ENCODE measurements at regions not wholly inside any gene's neighbourhood (a gene's known extent, or its start where the extent isn't known, plus 50 kb on each side); places are given as distances from the start of the nearest gene placed in this dataset.

- DNase-seq (ENCODE audit: low read depth in 4 of 4, low spot score in 1 of 4), result no peak
Observed at GRCh38 chr2:12163866-12164265, 417.4 kb downstream of the LPIN1 start.

- no peak for DNase-seq (ENCODE audit: low read depth in 4 of 4, low spot score in 1 of 4)
Observed at GRCh38 chr2:12164689-12165088, 418.3 kb downstream of the LPIN1 start.

GRCh38 chr2:12167525-12168317 is 421.3 kb downstream of the LPIN1 start:
- no peak for DNase-seq (ENCODE audit: low read depth in 4 of 4, low spot score in 1 of 4)

- DNase-seq (ENCODE audit: low read depth in 4 of 4, low spot score in 1 of 4), result no peak
Observed at GRCh38 chr2:12168354-12168753, 421.9 kb downstream of the LPIN1 start.

GRCh38 chr2:12168791-12169388 is 422.5 kb downstream of the LPIN1 start:
- DNase-seq (ENCODE audit: low read depth in 4 of 4, low spot score in 1 of 4), result no peak

- DNase-seq (ENCODE audit: low read depth in 4 of 4, low spot score in 1 of 4), result peak in 1 of 4 experiments; percentile 20
Observed at GRCh38 chr2:12169721-12170120, 423.3 kb downstream of the LPIN1 start.

GRCh38 chr2:12170121-12170520 is 423.7 kb downstream of the LPIN1 start:
- no peak for DNase-seq (ENCODE audit: low read depth in 4 of 4, low spot score in 1 of 4)

- DNase-seq (ENCODE audit: low read depth in 4 of 4, low spot score in 1 of 4), result no peak
Observed at GRCh38 chr2:12173271-12173942, 427.0 kb downstream of the LPIN1 start.

- DNase-seq (ENCODE audit: low read depth in 4 of 4, low spot score in 1 of 4), result no peak
Observed at GRCh38 chr2:12173943-12174340, 427.5 kb downstream of the LPIN1 start.

- DNase-seq (ENCODE audit: low read depth in 4 of 4, low spot score in 1 of 4), result no peak
Observed at GRCh38 chr2:12175323-12175722, 428.9 kb downstream of the LPIN1 start.

- peak in 1 of 4 experiments; percentile 7 for DNase-seq (ENCODE audit: low read depth in 4 of 4, low spot score in 1 of 4)
Observed at GRCh38 chr2:12176623-12177454, 430.4 kb downstream of the LPIN1 start.

- no peak for DNase-seq (ENCODE audit: low read depth in 4 of 4, low spot score in 1 of 4)
Observed at GRCh38 chr2:12177455-12178288, 431.2 kb downstream of the LPIN1 start.

- no peak for DNase-seq (ENCODE audit: low read depth in 4 of 4, low spot score in 1 of 4)
Observed at GRCh38 chr2:12178289-12179080, 432.1 kb downstream of the LPIN1 start.

- no peak for DNase-seq (ENCODE audit: low read depth in 4 of 4, low spot score in 1 of 4)
Observed at GRCh38 chr2:12180031-12180430, 433.6 kb downstream of the LPIN1 start.

- no peak for DNase-seq (ENCODE audit: low read depth in 4 of 4, low spot score in 1 of 4)
Observed at GRCh38 chr2:12183032-12183645, 436.7 kb downstream of the LPIN1 start.

- no peak for DNase-seq (ENCODE audit: low read depth in 4 of 4, low spot score in 1 of 4)
Observed at GRCh38 chr2:12192762-12193161, 446.3 kb downstream of the LPIN1 start.

GRCh38 chr2:12194968-12195367 is 448.5 kb downstream of the LPIN1 start:
- DNase-seq (ENCODE audit: low read depth in 4 of 4, low spot score in 1 of 4), result no peak

- no peak for DNase-seq (ENCODE audit: low read depth in 4 of 4, low spot score in 1 of 4)
Observed at GRCh38 chr2:12196495-12196894, 450.1 kb downstream of the LPIN1 start.

- no peak for DNase-seq (ENCODE audit: low read depth in 4 of 4, low spot score in 1 of 4)
Observed at GRCh38 chr2:12197133-12197532, 450.7 kb downstream of the LPIN1 start.

All from stimulated activated CD4-positive, alpha-beta T cell treated with anti-CD3 and anti-CD28 coated beads, Interleukin-1b, Interleukin-23, amount 100 ng/mL, for 24 hours (primary cell).